NCI-H2081 (cell line): ENCODE measurements at regions not wholly inside any gene's neighbourhood (a gene's known extent, or its start where the extent isn't known, plus 50 kb on each side); places are given as distances from the start of the nearest gene placed in this dataset.

Experiments used
- DNase-seq, 2 experiments: peaks; one replicate each; lab custom pipeline; 2025; lab: John Stamatoyannopoulos, UW

GRCh38 chr12:96134200-96134599 lies 60.0 kb upstream of the ELK3 start:
- no peak for DNase-seq

- DNase-seq, result no peak
Observed at GRCh38 chr12:96136161-96136560, 58.0 kb upstream of the ELK3 start.

- no peak for DNase-seq
Observed at GRCh38 chr12:96136725-96137378, 57.3 kb upstream of the ELK3 start.

- no peak for DNase-seq
Observed at GRCh38 chr12:96140174-96140573, 54.0 kb upstream of the ELK3 start.

GRCh38 chr12:96141216-96141912 lies 52.8 kb upstream of the ELK3 start:
- no peak for DNase-seq

GRCh38 chr12:96143392-96143791 lies 50.8 kb upstream of the ELK3 start:
- no peak for DNase-seq

- no peak for DNase-seq
Observed at GRCh38 chr12:96143827-96144565, 50.2 kb upstream of the ELK3 start.
